ENCODE measurements at regions not wholly inside any gene's neighbourhood (a gene's known extent, or its start where the extent isn't known, plus 50 kb on each side); places are given as distances from the start of the nearest gene placed in this dataset.

DNA sequence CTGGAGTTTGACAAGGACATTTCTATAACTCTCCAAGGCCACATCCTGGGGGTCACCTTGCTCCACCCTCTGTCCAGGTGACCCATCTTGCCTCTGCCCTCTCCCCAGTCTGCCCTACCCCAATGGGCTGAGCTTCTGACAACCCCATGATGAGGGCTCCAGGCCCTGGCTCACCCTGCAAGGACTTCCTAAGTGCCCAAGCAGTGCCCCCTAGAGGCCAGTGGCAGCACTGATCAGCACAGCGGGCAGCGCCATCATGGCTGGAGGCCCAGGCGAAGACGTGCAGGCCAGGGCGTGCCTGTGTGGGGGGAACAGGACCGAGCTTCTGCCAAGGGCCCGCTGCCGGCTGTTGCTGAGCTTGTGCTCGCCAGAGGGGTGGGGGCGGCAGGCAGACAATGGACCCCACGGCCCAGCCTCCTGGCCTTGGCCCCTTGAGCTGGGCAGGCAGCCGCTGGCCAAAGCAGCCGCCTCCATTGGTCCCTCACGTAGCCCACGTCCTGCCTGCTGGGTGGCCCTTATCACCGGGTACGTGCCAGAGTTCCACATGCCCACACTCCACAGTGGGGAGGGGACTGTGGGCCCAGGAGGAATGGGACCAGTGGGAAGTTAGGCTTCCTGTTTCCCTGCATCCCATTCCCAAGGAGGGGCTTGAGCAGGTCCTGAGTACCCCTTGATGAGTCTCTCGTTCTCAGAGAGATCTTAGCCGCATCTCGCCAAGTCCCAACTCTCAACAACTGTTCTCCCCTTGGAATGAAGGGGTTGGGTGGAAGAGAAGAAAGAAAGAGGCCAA lies 64.3 kb downstream of the MRPL14 start (continued):
- TF ChIP-seq, protein P1, sequence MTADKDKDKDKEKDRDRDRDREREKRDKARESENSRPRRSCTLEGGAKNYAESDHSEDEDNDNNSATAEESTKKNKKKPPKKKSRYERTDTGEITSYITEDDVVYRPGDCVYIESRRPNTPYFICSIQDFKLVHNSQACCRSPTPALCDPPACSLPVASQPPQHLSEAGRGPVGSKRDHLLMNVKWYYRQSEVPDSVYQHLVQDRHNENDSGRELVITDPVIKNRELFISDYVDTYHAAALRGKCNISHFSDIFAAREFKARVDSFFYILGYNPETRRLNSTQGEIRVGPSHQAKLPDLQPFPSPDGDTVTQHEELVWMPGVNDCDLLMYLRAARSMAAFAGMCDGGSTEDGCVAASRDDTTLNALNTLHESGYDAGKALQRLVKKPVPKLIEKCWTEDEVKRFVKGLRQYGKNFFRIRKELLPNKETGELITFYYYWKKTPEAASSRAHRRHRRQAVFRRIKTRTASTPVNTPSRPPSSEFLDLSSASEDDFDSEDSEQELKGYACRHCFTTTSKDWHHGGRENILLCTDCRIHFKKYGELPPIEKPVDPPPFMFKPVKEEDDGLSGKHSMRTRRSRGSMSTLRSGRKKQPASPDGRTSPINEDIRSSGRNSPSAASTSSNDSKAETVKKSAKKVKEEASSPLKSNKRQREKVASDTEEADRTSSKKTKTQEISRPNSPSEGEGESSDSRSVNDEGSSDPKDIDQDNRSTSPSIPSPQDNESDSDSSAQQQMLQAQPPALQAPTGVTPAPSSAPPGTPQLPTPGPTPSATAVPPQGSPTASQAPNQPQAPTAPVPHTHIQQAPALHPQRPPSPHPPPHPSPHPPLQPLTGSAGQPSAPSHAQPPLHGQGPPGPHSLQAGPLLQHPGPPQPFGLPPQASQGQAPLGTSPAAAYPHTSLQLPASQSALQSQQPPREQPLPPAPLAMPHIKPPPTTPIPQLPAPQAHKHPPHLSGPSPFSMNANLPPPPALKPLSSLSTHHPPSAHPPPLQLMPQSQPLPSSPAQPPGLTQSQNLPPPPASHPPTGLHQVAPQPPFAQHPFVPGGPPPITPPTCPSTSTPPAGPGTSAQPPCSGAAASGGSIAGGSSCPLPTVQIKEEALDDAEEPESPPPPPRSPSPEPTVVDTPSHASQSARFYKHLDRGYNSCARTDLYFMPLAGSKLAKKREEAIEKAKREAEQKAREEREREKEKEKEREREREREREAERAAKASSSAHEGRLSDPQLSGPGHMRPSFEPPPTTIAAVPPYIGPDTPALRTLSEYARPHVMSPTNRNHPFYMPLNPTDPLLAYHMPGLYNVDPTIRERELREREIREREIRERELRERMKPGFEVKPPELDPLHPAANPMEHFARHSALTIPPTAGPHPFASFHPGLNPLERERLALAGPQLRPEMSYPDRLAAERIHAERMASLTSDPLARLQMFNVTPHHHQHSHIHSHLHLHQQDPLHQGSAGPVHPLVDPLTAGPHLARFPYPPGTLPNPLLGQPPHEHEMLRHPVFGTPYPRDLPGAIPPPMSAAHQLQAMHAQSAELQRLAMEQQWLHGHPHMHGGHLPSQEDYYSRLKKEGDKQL (CRISPR knock-in tag; IDR thresholded peaks at IDR 0.05; ENCODE audit: borderline replicate concordance) = no peak
- TF ChIP-seq ZNF717 (CRISPR knock-in tag; IDR thresholded peaks at IDR 0.05) (no peak), GTF2A2 (tag; IDR thresholded peaks at IDR 0.05) (no peak), SNIP1 (IDR thresholded peaks at IDR 0.05; ENCODE audit: low read depth) (no peak), PYGO2 (tag; IDR thresholded peaks at IDR 0.05) (no peak; the same call in 1 of the 2 replicates), TRIM28 (IDR thresholded peaks at IDR 0.05) (0 out of 2 replicates have a peak, but pooled peaks have one; percentile 40)
- TF ChIP-seq, protein P2, sequence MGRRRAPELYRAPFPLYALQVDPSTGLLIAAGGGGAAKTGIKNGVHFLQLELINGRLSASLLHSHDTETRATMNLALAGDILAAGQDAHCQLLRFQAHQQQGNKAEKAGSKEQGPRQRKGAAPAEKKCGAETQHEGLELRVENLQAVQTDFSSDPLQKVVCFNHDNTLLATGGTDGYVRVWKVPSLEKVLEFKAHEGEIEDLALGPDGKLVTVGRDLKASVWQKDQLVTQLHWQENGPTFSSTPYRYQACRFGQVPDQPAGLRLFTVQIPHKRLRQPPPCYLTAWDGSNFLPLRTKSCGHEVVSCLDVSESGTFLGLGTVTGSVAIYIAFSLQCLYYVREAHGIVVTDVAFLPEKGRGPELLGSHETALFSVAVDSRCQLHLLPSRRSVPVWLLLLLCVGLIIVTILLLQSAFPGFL (CRISPR knock-in tag; IDR thresholded peaks at IDR 0.05) = no peak
- TF ChIP-seq, protein P3, sequence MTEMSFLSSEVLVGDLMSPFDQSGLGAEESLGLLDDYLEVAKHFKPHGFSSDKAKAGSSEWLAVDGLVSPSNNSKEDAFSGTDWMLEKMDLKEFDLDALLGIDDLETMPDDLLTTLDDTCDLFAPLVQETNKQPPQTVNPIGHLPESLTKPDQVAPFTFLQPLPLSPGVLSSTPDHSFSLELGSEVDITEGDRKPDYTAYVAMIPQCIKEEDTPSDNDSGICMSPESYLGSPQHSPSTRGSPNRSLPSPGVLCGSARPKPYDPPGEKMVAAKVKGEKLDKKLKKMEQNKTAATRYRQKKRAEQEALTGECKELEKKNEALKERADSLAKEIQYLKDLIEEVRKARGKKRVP (CRISPR knock-in tag; IDR thresholded peaks at IDR 0.05) = peak; percentile 80
- TF ChIP-seq, protein P4, sequence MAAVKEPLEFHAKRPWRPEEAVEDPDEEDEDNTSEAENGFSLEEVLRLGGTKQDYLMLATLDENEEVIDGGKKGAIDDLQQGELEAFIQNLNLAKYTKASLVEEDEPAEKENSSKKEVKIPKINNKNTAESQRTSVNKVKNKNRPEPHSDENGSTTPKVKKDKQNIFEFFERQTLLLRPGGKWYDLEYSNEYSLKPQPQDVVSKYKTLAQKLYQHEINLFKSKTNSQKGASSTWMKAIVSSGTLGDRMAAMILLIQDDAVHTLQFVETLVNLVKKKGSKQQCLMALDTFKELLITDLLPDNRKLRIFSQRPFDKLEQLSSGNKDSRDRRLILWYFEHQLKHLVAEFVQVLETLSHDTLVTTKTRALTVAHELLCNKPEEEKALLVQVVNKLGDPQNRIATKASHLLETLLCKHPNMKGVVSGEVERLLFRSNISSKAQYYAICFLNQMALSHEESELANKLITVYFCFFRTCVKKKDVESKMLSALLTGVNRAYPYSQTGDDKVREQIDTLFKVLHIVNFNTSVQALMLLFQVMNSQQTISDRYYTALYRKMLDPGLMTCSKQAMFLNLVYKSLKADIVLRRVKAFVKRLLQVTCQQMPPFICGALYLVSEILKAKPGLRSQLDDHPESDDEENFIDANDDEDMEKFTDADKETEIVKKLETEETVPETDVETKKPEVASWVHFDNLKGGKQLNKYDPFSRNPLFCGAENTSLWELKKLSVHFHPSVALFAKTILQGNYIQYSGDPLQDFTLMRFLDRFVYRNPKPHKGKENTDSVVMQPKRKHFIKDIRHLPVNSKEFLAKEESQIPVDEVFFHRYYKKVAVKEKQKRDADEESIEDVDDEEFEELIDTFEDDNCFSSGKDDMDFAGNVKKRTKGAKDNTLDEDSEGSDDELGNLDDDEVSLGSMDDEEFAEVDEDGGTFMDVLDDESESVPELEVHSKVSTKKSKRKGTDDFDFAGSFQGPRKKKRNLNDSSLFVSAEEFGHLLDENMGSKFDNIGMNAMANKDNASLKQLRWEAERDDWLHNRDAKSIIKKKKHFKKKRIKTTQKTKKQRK (IDR thresholded peaks at IDR 0.05; ENCODE audit: borderline replicate concordance, low read depth, low read length) = no peak
- TF ChIP-seq, protein P5, sequence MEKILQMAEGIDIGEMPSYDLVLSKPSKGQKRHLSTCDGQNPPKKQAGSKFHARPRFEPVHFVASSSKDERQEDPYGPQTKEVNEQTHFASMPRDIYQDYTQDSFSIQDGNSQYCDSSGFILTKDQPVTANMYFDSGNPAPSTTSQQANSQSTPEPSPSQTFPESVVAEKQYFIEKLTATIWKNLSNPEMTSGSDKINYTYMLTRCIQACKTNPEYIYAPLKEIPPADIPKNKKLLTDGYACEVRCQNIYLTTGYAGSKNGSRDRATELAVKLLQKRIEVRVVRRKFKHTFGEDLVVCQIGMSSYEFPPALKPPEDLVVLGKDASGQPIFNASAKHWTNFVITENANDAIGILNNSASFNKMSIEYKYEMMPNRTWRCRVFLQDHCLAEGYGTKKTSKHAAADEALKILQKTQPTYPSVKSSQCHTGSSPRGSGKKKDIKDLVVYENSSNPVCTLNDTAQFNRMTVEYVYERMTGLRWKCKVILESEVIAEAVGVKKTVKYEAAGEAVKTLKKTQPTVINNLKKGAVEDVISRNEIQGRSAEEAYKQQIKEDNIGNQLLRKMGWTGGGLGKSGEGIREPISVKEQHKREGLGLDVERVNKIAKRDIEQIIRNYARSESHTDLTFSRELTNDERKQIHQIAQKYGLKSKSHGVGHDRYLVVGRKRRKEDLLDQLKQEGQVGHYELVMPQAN (IDR thresholded peaks at IDR 0.05; ENCODE audit: borderline replicate concordance) = no peak
- TF ChIP-seq, protein P6, sequence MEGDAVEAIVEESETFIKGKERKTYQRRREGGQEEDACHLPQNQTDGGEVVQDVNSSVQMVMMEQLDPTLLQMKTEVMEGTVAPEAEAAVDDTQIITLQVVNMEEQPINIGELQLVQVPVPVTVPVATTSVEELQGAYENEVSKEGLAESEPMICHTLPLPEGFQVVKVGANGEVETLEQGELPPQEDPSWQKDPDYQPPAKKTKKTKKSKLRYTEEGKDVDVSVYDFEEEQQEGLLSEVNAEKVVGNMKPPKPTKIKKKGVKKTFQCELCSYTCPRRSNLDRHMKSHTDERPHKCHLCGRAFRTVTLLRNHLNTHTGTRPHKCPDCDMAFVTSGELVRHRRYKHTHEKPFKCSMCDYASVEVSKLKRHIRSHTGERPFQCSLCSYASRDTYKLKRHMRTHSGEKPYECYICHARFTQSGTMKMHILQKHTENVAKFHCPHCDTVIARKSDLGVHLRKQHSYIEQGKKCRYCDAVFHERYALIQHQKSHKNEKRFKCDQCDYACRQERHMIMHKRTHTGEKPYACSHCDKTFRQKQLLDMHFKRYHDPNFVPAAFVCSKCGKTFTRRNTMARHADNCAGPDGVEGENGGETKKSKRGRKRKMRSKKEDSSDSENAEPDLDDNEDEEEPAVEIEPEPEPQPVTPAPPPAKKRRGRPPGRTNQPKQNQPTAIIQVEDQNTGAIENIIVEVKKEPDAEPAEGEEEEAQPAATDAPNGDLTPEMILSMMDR (IDR thresholded peaks at IDR 0.05 in 2 of 3, conservative IDR thresholded peaks at IDR 0.05 in 1 of 3; ENCODE audit: insufficient read depth in 2 of 3, low read depth in 1 of 3, low read length in 3 of 3) = peak; percentile 97 to 98 (median 97)

Data from K562 (cell line).